Neural cell (in vitro differentiated cells): ENCODE measurements at regions not wholly inside any gene's neighbourhood (a gene's known extent, or its start where the extent isn't known, plus 50 kb on each side); places are given as distances from the start of the nearest gene placed in this dataset.

ENCODE experiments used
- H2AFZ ChIP-seq: fragments of 200-600, 300-800 bp; sonication (generic), shearing (Covaris generic); 2 replicates; pipeline ENCODE4 v1.6.0; 2014; ENCODE audit warnings: low read depth, mild to moderate bottlenecking, antibody characterized with exemption, low read length, moderate library complexity
- H3F3A ChIP-seq: fragments of 200-600 bp; shearing (Covaris generic); 2 replicates; pipeline ENCODE4 v1.6.1; 2016; ENCODE audit warnings: mild to moderate bottlenecking, moderate library complexity, mixed read lengths, antibody characterized with exemption, low read length; ENCODE audit not compliant: insufficient read depth, poor library complexity, severe bottlenecking
- H3K27ac ChIP-seq: fragments of 200-600, 300-800 bp; sonication (generic), shearing (Covaris generic); 2 replicates; pipeline ENCODE4 v1.5.1; 2014; ENCODE audit warnings: mild to moderate bottlenecking, low read length, moderate library complexity
- H3K27me3 ChIP-seq: fragments of 300-800, 200-600 bp; sonication (generic), shearing (Covaris generic); 2 replicates; pipeline ENCODE4 v1.6.0; 2014; ENCODE audit warnings: mild to moderate bottlenecking, low read depth, low read length, moderate library complexity; ENCODE audit not compliant: insufficient read depth
- H3K36me3 ChIP-seq: fragments of 300-800, 200-600 bp; sonication (generic), shearing (Covaris generic); 2 replicates; pipeline ENCODE4 v1.5.1; 2014; ENCODE audit warnings: mild to moderate bottlenecking, antibody characterized with exemption, low read length, moderate library complexity; ENCODE audit not compliant: insufficient read depth
- H3K4me2 ChIP-seq: fragments of 300-800, 200-600 bp; sonication (generic), shearing (Covaris generic); 2 replicates; pipeline ENCODE4 v1.6.0; 2014; ENCODE audit warnings: mild to moderate bottlenecking, low read length
- H3K4me3 ChIP-seq: fragments of 300-800, 200-600 bp; sonication (generic), shearing (Covaris generic); 2 replicates; pipeline ENCODE4 v1.5.1; 2014; ENCODE audit warnings: mild to moderate bottlenecking, low read length, moderate library complexity
- H3K79me2 ChIP-seq: fragments of 200-600 bp; shearing (Covaris generic); replicated peaks from 2 replicates; pipeline ENCODE4 v1.6.0; 2014; ENCODE audit warnings: mild to moderate bottlenecking, low read length, moderate library complexity; ENCODE audit not compliant: insufficient read depth
- H3K9ac ChIP-seq: fragments of 300-800, 200-600 bp; sonication (generic), shearing (Covaris generic); 2 replicates; pipeline ENCODE4 v1.6.1; 2016; ENCODE audit warnings: mild to moderate bottlenecking, low read length, mixed read lengths
- H3K9me2 ChIP-seq: fragments of 200-600 bp; shearing (Covaris generic); 2 replicates; pipeline ENCODE4 v1.6.1; 2016; ENCODE audit warnings: mild to moderate bottlenecking, low read length, mixed read lengths; ENCODE audit not compliant: insufficient read depth
- H3K9me3 ChIP-seq: fragments of 200-600, 300-800 bp; sonication (generic), shearing (Covaris generic); 2 replicates; pipeline ENCODE4 v1.6.1; 2016; ENCODE audit warnings: mild to moderate bottlenecking, mixed run types, low read length, moderate library complexity, mixed read lengths
- H4K20me1 ChIP-seq: fragments of 200-600 bp; shearing (Covaris generic); 2 replicates; pipeline ENCODE4 v1.6.1; 2016; ENCODE audit warnings: mild to moderate bottlenecking, mixed run types; ENCODE audit not compliant: insufficient read depth
- EP300 ChIP-seq: fragments of 450-650 bp; conservative IDR thresholded peaks from 2 replicates; pipeline ENCODE4 v1.6.1; 2014; ENCODE audit warnings: antibody characterized with exemption, mild to moderate bottlenecking, moderate library complexity; ENCODE audit not compliant: poor library complexity, severe bottlenecking
- EZH2 ChIP-seq: fragments of 200-600, 300-800 bp; shearing (Covaris generic), sonication (generic); IDR thresholded peaks from 2 replicates; pipeline ENCODE4 v1.6.1; 2014; ENCODE audit warnings: antibody characterized with exemption, low read length, borderline replicate concordance, mild to moderate bottlenecking; ENCODE audit not compliant: insufficient read depth, poor library complexity, severe bottlenecking
- MXI1 ChIP-seq: fragments of 450-650 bp; conservative IDR thresholded peaks from 2 replicates; pipeline ENCODE4 v1.6.1; 2014; ENCODE audit warnings: antibody characterized with exemption, mild to moderate bottlenecking; ENCODE audit not compliant: poor library complexity, severe bottlenecking
- POLR2AphosphoS5 ChIP-seq: IDR thresholded peaks from 2 replicates; pipeline ENCODE4 v1.6.1; 2012
- RAD21 ChIP-seq: fragments of 450-650 bp; conservative IDR thresholded peaks from 2 replicates; pipeline ENCODE4 v1.6.1; 2014; ENCODE audit warnings: antibody characterized with exemption, mild to moderate bottlenecking, moderate library complexity
- SMC3 ChIP-seq: fragments of 450-650 bp; conservative IDR thresholded peaks from 2 replicates; pipeline ENCODE4 v1.6.1; 2014; ENCODE audit warnings: antibody characterized with exemption, mild to moderate bottlenecking, moderate library complexity; ENCODE audit not compliant: poor library complexity
- TAF1 ChIP-seq: IDR thresholded peaks from 2 replicates; pipeline ENCODE4 v1.6.1; 2012; ENCODE audit warnings: low read depth
- TF ChIP-seq, protein P1 (sequence below): fragments of 450-650 bp; IDR thresholded peaks from 2 replicates; pipeline ENCODE4 v1.5.1; 2014; ENCODE audit warnings: antibody characterized with exemption, mild to moderate bottlenecking, moderate library complexity; ENCODE audit not compliant: poor library complexity, severe bottlenecking
- TF ChIP-seq, protein P2 (sequence below): IDR thresholded peaks from 2 replicates; pipeline ENCODE4 v1.6.1; 2012; ENCODE audit warnings: borderline replicate concordance

DNA sequence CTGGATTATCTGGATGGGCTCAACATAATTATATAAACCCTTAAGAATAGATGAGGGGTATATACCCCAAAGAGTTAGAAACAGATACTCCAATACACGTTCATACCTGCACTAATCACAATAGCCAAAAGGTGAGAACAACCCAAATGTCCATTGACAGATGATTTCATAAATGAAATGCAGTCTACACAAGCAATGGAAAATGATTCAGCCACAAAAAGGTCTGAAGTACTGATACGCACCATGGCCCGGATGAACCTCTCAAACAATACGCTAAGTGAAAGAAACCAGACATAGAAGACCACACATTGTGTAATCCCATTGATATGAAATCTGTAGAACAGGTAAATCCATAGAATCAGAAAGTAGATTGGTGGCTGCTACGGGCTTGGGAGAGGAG lies 316.8 kb downstream of the LPIN1 start:
- Histone ChIP-seq H3F3A (no peaks in the 10 kb centered on the region), H3K27ac (no peak overlapping the region), H3K36me3 (no peaks in the 10 kb centered on the region), H3K27me3 (no peaks in the 10 kb centered on the region), H3K9me3 (peaks cover 3% of the 10 kb centered on the region), H3K4me2 (no peak overlapping the region), H3K79me2 (no peaks in the 10 kb centered on the region), H2AFZ (no peak overlapping the region), H3K4me3 (no peak overlapping the region), H4K20me1 (no peaks in the 10 kb centered on the region), H3K9ac (no peak overlapping the region), H3K9me2 (no peaks in the 10 kb centered on the region)
- TF ChIP-seq RAD21 (no peak), MXI1 (no peak), EZH2 (no peak), TAF1 (no peak), SMC3 (no peak), EP300 (no peak), POLR2AphosphoS5 (no peak)
- TF ChIP-seq, protein P1, sequence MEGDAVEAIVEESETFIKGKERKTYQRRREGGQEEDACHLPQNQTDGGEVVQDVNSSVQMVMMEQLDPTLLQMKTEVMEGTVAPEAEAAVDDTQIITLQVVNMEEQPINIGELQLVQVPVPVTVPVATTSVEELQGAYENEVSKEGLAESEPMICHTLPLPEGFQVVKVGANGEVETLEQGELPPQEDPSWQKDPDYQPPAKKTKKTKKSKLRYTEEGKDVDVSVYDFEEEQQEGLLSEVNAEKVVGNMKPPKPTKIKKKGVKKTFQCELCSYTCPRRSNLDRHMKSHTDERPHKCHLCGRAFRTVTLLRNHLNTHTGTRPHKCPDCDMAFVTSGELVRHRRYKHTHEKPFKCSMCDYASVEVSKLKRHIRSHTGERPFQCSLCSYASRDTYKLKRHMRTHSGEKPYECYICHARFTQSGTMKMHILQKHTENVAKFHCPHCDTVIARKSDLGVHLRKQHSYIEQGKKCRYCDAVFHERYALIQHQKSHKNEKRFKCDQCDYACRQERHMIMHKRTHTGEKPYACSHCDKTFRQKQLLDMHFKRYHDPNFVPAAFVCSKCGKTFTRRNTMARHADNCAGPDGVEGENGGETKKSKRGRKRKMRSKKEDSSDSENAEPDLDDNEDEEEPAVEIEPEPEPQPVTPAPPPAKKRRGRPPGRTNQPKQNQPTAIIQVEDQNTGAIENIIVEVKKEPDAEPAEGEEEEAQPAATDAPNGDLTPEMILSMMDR: no peak
- TF ChIP-seq, protein P2, sequence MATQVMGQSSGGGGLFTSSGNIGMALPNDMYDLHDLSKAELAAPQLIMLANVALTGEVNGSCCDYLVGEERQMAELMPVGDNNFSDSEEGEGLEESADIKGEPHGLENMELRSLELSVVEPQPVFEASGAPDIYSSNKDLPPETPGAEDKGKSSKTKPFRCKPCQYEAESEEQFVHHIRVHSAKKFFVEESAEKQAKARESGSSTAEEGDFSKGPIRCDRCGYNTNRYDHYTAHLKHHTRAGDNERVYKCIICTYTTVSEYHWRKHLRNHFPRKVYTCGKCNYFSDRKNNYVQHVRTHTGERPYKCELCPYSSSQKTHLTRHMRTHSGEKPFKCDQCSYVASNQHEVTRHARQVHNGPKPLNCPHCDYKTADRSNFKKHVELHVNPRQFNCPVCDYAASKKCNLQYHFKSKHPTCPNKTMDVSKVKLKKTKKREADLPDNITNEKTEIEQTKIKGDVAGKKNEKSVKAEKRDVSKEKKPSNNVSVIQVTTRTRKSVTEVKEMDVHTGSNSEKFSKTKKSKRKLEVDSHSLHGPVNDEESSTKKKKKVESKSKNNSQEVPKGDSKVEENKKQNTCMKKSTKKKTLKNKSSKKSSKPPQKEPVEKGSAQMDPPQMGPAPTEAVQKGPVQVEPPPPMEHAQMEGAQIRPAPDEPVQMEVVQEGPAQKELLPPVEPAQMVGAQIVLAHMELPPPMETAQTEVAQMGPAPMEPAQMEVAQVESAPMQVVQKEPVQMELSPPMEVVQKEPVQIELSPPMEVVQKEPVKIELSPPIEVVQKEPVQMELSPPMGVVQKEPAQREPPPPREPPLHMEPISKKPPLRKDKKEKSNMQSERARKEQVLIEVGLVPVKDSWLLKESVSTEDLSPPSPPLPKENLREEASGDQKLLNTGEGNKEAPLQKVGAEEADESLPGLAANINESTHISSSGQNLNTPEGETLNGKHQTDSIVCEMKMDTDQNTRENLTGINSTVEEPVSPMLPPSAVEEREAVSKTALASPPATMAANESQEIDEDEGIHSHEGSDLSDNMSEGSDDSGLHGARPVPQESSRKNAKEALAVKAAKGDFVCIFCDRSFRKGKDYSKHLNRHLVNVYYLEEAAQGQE: no peak

DNA sequence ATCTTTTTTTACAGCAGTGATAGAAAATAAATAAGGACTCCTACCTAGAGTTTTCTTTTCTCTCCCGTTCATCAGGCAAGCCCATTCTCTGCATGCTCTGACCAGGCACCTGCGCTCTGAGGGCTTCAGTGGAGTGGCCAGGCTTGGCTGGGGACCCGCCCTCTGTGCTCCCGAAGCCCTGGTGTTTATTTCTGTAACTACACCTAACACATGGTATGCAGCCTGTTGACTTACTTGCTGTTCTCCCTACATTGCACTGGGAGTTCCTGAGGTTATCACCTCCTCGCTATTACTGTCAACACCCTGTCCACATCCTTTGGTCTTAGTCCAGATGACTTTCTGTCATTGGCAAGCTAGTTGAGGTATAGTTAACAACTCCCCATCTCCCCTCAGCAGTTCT lies 317.7 kb downstream of the LPIN1 start:
- no peaks in the 10 kb centered on the region for H3K27me3 ChIP-seq
- H3F3A ChIP-seq: no peaks in the 10 kb centered on the region
- no peak overlapping the region for H3K9ac ChIP-seq
- H2AFZ ChIP-seq: no peak overlapping the region
- no peaks in the 10 kb centered on the region for H4K20me1 ChIP-seq
- peaks cover 3% of the 10 kb centered on the region for H3K9me3 ChIP-seq
- no peak overlapping the region for H3K4me3 ChIP-seq
- TF ChIP-seq EZH2 (no peak), RAD21 (no peak), SMC3 (no peak), MXI1 (no peak), POLR2AphosphoS5 (no peak), EP300 (no peak), TAF1 (no peak)
- TF ChIP-seq, protein P2: no peak
- TF ChIP-seq, protein P1: no peak
- H3K9me2 ChIP-seq: no peaks in the 10 kb centered on the region
- no peaks in the 10 kb centered on the region for H3K79me2 ChIP-seq
- no peak overlapping the region for H3K4me2 ChIP-seq
- H3K36me3 ChIP-seq: no peaks in the 10 kb centered on the region
- no peak overlapping the region for H3K27ac ChIP-seq
